ENCODE measurements at regions not wholly inside any gene's neighbourhood (a gene's known extent, or its start where the extent isn't known, plus 50 kb on each side); places are given as distances from the start of the nearest gene placed in this dataset.

GRCh38 chr11:129292771-129293170, 82.9 kb upstream of the BARX2 start:
- no peak for TF ChIP-seq SREBF2 (IDR thresholded peaks at IDR 0.05)
- TF ChIP-seq EP300 (IDR thresholded peaks at IDR 0.05): no peak
